HG03045 (cell line): ENCODE measurements at regions not wholly inside any gene's neighbourhood (a gene's known extent, or its start where the extent isn't known, plus 50 kb on each side); places are given as distances from the start of the nearest gene placed in this dataset.
"Not testable (repeated sequence)": the region's sequence is repeated elsewhere in the genome, so short reads cannot be mapped to it uniquely, and the experiment has no call there.

Experiments
- ATAC-seq: cut with Tn5 transposase; IDR thresholded peaks from one replicate; pipeline ENCODE4 v1.9.1; 2021; ENCODE audit warnings: mild to moderate bottlenecking, moderate library complexity; ENCODE audit not compliant: unreplicated experiment

DNA sequence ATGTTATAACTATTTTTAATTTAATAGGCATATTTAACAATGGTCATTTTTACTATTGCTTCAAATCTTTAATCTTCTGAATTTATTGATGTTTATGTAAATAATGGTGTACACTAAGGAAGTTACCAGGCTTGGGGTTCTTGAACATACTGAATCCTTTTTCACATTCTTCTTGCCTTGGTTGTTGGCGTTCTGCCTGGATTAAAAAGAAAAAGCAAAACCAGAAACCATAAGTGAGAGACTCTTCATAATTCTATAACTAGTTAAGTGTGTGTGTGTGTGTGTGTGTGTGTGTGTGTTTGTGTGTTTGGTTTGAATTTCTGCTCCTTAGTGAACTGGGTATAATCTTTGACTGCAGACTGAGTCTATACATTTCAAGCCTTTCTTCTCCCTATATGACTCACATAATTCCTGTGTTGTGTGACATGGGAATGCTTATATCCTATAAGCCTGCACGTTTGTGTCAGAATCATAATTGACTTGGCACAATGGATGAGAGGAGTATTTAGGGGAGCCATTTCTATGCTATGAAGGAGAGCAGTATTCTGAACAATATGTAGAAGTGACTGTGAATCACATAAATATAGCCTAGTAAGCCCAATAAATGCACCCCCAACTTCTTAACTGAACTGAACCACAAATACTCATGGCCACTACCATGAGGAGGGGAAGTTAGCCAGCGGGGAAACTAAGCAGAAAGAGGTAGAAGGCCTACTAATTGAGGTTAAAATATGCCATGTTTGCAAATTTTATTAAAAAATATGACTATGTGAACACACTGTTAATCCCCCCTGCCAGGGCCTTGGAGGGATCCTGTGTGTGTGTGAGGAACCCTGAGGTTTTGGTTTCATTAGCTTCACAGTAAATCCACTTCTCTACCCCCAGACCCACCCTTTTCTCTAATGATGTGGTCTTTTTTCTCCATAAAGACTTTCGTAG is 425.5 kb downstream of the BCKDHB start:
- no peak for ATAC-seq

DNA sequence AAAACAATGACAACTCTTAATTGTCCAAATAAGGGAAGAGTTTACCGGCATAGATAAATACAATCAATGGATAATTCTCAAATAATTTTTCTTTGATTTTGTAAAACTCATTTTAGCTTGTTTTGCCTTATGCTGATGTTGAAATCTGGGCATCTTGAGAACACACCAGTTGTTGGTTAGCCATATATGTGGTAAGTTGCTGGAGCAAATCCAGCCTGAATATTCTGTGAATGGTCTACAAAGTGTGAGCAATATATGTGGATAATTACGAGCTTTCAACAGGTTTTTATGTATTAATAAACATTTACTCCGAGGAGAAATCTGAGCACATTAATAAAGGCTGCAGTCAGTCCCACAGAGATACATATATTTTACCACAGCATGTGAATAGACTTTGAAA is 423.6 kb downstream of the BCKDHB start:
- no peak for ATAC-seq

DNA sequence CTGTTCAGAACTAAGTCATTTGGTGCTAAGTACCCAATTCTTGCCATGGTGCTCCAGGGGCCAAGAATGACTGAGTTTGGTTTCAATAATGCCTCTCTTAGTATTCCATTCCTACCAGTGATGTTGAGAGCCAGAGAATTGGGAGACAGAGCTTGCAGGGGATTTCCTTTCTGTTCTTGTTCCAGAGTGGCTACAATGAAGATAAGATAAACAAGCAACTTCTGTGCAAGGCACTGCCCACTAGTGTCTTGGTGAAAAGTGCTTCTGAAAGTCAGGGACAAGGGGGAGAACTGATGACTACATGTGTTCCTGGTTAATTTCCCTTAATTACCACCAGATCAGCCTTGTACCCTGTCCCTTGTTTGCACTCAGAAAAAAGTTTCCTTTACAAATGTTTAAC is 421.6 kb downstream of the BCKDHB start:
- no peak for ATAC-seq

GRCh38 chr6:80527552-80528052 is 421.1 kb downstream of the BCKDHB start:
- no peak for ATAC-seq

DNA sequence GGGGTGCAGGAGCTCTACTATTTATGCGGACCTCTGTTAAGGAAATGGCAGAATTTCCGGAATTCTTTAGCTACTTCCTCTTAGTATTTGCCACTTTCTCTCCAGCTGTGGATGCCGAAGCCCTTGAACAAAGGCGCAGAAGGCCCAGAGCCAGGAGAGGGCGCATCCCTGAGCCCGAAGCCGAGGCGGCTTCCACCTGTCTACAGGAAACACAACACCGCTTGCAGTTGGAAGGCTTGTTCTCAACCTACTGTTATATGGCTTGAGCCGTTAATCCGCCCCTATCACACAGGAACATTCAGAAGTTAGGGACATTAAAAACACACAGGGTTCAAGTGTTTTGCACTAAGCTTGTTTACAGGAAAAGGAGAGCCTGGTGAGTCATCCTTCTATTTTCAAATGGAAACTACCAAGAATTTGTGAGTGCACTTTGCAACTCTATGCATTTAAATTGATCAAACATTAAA is 417.1 kb downstream of the BCKDHB start:
- no peak for ATAC-seq

DNA sequence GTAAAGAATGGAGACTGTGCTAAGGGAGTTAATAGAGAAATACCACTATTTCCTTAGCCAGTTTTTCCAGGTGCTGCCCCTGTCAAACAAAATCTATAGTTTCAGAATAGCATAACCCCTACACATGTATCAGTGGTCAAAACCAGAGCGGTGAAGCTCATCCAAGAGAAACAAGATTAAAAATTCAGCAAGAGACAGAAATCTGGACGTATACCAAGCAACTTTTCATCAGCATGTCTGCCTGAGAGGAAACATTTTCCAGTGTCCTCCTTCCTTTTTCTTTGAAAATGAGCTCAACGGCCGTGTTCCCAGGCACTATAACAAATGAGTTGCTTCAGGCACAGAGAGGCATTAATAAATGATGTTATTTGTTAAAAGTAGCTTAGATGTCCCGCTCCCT is 416.5 kb downstream of the BCKDHB start:
- ATAC-seq, result no peak

GRCh38 chr6:80522576-80522975 is 416.1 kb downstream of the BCKDHB start:
- ATAC-seq, result no peak

DNA sequence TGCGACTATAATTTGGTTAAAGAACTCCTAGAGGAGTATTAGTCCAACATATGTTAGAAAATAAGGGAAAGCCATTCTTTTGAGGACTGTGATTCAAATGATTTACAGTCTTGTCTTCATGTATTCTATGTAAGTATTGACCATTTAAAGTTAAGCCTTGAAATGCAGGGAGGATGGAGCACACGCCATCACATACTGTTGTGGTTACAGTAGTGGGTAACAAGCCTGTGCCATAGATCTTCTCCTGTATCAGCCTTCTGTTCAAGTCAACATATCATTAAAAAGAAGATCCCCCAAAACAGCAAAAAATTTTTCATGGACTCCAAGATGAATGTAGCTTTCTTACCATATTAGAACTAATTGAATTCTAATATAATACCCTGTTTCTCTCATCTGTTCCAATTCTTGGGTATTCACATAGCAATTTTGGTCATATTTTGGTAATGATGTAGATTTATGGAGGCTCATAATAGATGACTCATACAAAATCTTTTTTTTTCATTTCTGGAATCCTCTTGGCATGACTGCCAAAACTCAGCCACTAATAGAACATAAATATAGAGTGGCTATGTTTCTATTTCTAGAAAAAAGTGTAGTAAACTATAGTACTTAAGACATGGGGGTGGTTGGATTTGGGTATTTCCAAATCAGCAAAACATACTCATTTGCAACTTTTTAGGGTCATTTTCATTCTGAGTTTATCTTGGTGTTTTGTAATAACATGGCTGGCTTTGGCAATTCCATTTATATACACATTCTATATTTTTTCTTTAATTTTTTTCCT is 413.5 kb downstream of the BCKDHB start:
- ATAC-seq, result no peak

GRCh38 chr6:80517525-80517924 is 411.1 kb downstream of the BCKDHB start:
- ATAC-seq, result no peak

DNA sequence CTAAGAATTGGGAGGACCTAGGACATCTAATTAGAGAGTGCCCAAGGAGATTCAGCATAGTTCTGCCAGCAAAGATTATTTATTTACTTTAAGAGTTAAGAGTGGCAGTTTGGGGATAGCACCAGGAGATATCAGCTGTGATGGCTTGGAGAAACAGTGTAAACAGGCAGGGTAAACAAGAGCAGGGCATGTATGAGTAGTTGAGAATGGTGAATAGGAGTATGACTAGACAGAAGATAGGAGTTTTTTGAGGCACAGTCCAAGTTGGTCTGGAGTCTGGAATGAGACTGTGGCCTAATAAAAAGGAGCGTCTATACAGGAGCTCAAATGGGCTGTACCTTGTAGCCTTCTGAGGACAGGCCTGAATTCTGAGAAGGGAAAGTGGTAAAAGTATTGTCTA is 404.1 kb downstream of the BCKDHB start:
- ATAC-seq, result not testable (repeated sequence)

DNA sequence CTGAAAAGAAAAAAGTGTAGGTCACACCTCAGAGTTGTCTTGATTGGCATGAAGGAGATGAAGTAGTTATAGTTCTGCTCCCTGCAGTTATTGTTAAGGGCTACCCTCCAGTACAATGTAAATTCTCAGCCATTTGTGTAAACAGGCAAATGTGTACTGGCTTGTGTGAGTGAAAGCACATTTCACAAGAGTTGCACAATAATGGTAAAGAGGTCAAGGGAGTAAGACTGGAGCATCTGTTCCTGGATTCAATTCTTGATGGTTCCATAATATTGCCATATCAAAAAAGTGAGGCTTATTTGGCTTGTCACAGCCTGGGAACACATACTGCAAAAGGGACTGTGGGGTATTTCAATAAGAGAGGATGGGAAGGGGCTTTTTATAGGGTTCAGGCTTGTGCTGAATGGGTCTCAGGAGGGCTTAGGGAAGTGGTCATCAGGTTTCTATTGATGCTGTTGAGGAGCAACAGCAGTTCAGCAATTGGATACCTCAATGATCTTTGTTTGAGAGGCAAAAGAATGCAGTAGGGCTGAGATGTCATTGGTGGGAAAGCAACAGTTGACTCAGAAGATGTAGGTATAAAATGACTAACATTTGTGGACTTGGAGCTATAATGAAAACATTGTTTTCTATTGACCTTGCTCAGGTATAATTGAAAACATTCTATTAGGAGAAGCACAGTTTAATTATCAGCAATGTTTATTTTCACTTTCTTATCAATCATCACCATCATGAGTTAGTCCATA is 402.6 kb downstream of the BCKDHB start:
- ATAC-seq, result no peak

GRCh38 chr6:80504882-80505281 is 398.4 kb downstream of the BCKDHB start:
- no peak for ATAC-seq

GRCh38 chr6:80503660-80504059 is 397.2 kb downstream of the BCKDHB start:
- ATAC-seq, result no peak

GRCh38 chr6:80502871-80503270 is 396.4 kb downstream of the BCKDHB start:
- ATAC-seq, result no peak

DNA sequence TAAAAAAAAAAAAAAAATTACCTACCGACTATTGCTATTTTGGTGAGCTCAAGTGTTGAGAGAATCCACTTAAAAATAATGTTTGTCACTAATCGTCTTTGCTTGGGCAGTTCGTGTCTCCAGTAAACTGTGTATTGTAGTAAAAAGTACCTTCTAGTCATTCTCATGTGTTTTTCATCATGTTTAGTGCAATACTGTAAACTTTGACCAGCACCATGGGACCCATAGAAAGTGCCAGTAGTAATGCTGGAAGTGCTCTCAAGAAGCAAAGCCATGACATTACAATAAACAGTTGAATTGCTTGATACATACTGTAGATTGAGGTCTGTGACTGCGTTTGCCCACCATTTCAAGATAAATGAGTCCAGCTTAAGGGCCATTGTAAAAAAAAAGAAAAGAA is 395.2 kb downstream of the BCKDHB start:
- ATAC-seq, result no peak

GRCh38 chr6:80497696-80498486 is 391.4 kb downstream of the BCKDHB start:
- ATAC-seq, result not testable (repeated sequence)

- no peak for ATAC-seq
These were observed 383.6 kb downstream of the BCKDHB start for GRCh38 chr6:80489911-80490635.

GRCh38 chr6:80488190-80488589 is 381.7 kb downstream of the BCKDHB start:
- ATAC-seq, result no peak

GRCh38 chr6:80485494-80485893 is 379.0 kb downstream of the BCKDHB start:
- not testable (repeated sequence) for ATAC-seq
